Skeletal muscle cell (primary cell): ENCODE measurements at regions not wholly inside any gene's neighbourhood (a gene's known extent, or its start where the extent isn't known, plus 50 kb on each side); places are given as distances from the start of the nearest gene placed in this dataset.
"Not testable (repeated sequence)": the region's sequence is repeated elsewhere in the genome, so short reads cannot be mapped to it uniquely, and the experiment has no call there.

ENCODE experiments used
- DNase-seq: peaks from one replicate; pipeline ENCODE4 v3.0.0-alpha.2; 2010; ENCODE audit warnings: low read depth
- H3K4me3 ChIP-seq: 2 replicates; pipeline ENCODE4 v1.5.1; 2011; ENCODE audit warnings: low read depth, mild to moderate bottlenecking, control low read depth, low read length, moderate library complexity

- no peak overlapping the region for H3K4me3 ChIP-seq
- no peak for DNase-seq
Observed at GRCh38 chr7:46047581-46047980, 126.5 kb upstream of the IGFBP3 start.

GRCh38 chr7:46043338-46043737, 122.3 kb upstream of the IGFBP3 start:
- H3K4me3 ChIP-seq, DNase-seq: not testable (repeated sequence)

GRCh38 chr7:46039813-46040212, 118.7 kb upstream of the IGFBP3 start:
- not testable (repeated sequence) for DNase-seq, H3K4me3 ChIP-seq

GRCh38 chr7:46035166-46035565, 114.1 kb upstream of the IGFBP3 start:
- DNase-seq, result no peak
- no peak overlapping the region for H3K4me3 ChIP-seq

GRCh38 chr7:46034056-46034768, 113.1 kb upstream of the IGFBP3 start:
- DNase-seq, result no peak
- H3K4me3 ChIP-seq, result no peak overlapping the region

GRCh38 chr7:46033592-46033991, 112.5 kb upstream of the IGFBP3 start:
- DNase-seq, result no peak

GRCh38 chr7:46032942-46033341, 111.9 kb upstream of the IGFBP3 start:
- no peak overlapping the region for H3K4me3 ChIP-seq
- no peak for DNase-seq

More at GRCh38 chr7:46033592-46033991, 112.5 kb upstream of the IGFBP3 start:
- H3K4me3 ChIP-seq, result no peak overlapping the region

- no peak for DNase-seq
- no peak overlapping the region for H3K4me3 ChIP-seq
Observed at GRCh38 chr7:46032353-46032752, 111.3 kb upstream of the IGFBP3 start.

GRCh38 chr7:46029111-46029704, 108.1 kb upstream of the IGFBP3 start:
- H3K4me3 ChIP-seq, result no peak overlapping the region
- DNase-seq, result no peak

GRCh38 chr7:46028246-46028645, 107.2 kb upstream of the IGFBP3 start:
- H3K4me3 ChIP-seq, result no peak overlapping the region
- no peak for DNase-seq

- DNase-seq, result no peak
- no peak overlapping the region for H3K4me3 ChIP-seq
Observed at GRCh38 chr7:46026741-46027140, 105.7 kb upstream of the IGFBP3 start.

GRCh38 chr7:46024263-46024916, 103.3 kb upstream of the IGFBP3 start:
- no peak overlapping the region for H3K4me3 ChIP-seq
- peak; percentile 12 for DNase-seq

- no peak overlapping the region for H3K4me3 ChIP-seq
Observed at GRCh38 chr7:46022397-46022796, 101.3 kb upstream of the IGFBP3 start.

GRCh38 chr7:46015107-46015868, 94.2 kb upstream of the IGFBP3 start:
- peak; percentile 78 for DNase-seq
- no peak overlapping the region for H3K4me3 ChIP-seq

More at GRCh38 chr7:46022397-46022796, 101.3 kb upstream of the IGFBP3 start:
- no peak for DNase-seq

- no peak overlapping the region for H3K4me3 ChIP-seq
- DNase-seq, result no peak
Observed at GRCh38 chr7:46011501-46011900, 90.4 kb upstream of the IGFBP3 start.

GRCh38 chr7:46011059-46011458, 90.0 kb upstream of the IGFBP3 start:
- H3K4me3 ChIP-seq, result no peak overlapping the region
- DNase-seq, result no peak

GRCh38 chr7:46009211-46009610, 88.1 kb upstream of the IGFBP3 start:
- no peak overlapping the region for H3K4me3 ChIP-seq
- no peak for DNase-seq

GRCh38 chr7:46007990-46008643, 87.0 kb upstream of the IGFBP3 start:
- DNase-seq, result no peak
- H3K4me3 ChIP-seq, result no peak overlapping the region

- no peak for DNase-seq
- no peak overlapping the region for H3K4me3 ChIP-seq
Observed at GRCh38 chr7:46007194-46007593, 86.1 kb upstream of the IGFBP3 start.

- DNase-seq, result no peak
- H3K4me3 ChIP-seq, result no peak overlapping the region
Observed at GRCh38 chr7:46006723-46007122, 85.7 kb upstream of the IGFBP3 start.
